Neuron (in vitro differentiated cells): ENCODE measurements at regions not wholly inside any gene's neighbourhood (a gene's known extent, or its start where the extent isn't known, plus 50 kb on each side); places are given as distances from the start of the nearest gene placed in this dataset.

ENCODE experiments used
- H2AFZ ChIP-seq: one replicate; pipeline ENCODE4 v1.6.1; 2013; ENCODE audit warnings: low read depth, mild to moderate bottlenecking, inconsistent platforms, low read length, moderate library complexity
- H3K27me3 ChIP-seq: one replicate; pipeline ENCODE4 v1.6.1; 2013; ENCODE audit warnings: low read length; ENCODE audit not compliant: insufficient read depth
- H3K36me3 ChIP-seq: one replicate; pipeline ENCODE4 v1.6.1; 2013; ENCODE audit warnings: low read length; ENCODE audit not compliant: insufficient read depth
- H3K4me1 ChIP-seq: one replicate; pipeline ENCODE4 v1.6.1; 2013; ENCODE audit warnings: low read length; ENCODE audit not compliant: insufficient read depth
- H3K4me3 ChIP-seq: 2 replicates; pipeline ENCODE4 v1.5.1; 2013; ENCODE audit warnings: mild to moderate bottlenecking, low read length, moderate library complexity
- H3K9me3 ChIP-seq: one replicate; pipeline ENCODE4 v1.6.1; 2013; ENCODE audit warnings: low read length

DNA sequence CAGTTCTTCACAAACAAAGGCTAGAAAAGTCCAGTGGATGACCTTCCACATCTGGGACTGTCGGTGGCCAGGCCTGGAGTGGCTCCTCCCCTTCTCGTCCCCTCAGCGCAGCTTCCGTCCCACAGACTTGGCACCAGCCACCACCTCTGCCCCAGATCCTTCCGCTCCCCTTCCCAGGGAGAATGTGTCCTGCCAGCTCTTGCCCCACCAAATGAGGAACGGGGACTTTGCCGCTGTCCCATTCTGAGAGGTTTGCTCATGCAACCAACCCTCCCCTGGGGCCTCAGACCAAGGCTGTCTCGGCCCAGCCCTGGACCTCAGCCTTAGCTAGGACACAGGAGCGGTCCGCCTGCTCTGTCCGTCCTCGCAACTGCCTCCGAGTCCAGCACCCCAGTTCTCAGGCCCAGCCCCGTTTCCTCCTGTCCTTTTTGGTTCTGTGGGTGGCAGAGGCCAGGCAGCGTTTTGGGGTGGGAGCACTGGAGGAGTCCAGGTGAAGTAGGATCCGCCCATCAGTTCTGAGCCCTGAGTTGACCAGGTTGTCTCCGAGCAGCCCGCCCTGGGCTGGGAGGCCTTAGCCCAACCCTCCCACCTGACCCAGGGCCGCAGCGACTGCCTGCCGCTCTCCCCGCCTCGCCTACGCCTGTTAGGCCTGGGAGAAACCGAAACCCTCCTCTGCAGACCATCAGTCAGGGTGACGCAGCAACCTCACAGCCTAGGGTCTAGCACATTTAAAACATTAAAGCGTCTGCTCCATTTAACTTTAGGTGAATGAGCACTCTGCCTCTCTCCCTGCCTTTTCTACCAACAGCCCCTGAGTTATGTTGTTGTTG, 284.3 kb downstream of the FOXO1 start:
- H3K36me3 ChIP-seq = no peaks in the 10 kb centered on the region
- peaks cover 11% of the 10 kb centered on the region for H3K4me1 ChIP-seq
- no peak overlapping the region for H2AFZ ChIP-seq
- H3K9me3 ChIP-seq = no peaks in the 10 kb centered on the region
- H3K27me3 ChIP-seq = no peaks in the 10 kb centered on the region
- H3K4me3 ChIP-seq = no peak overlapping the region

- Histone ChIP-seq H3K9me3 (no peaks in the 10 kb centered on the region), H3K36me3 (no peaks in the 10 kb centered on the region), H3K4me1 (peaks cover 11% of the 10 kb centered on the region), H3K4me3 (no peak overlapping the region), H3K27me3 (no peaks in the 10 kb centered on the region), H2AFZ (no peak overlapping the region)
These were observed 283.3 kb downstream of the FOXO1 start for GRCh38 chr13:40383132-40383531.

GRCh38 chr13:40383885-40384284, 282.6 kb downstream of the FOXO1 start:
- Histone ChIP-seq H3K4me1 (peaks cover 16% of the 10 kb centered on the region), H3K4me3 (no peak overlapping the region), H3K9me3 (no peaks in the 10 kb centered on the region), H3K36me3 (no peaks in the 10 kb centered on the region), H2AFZ (no peak overlapping the region), H3K27me3 (no peaks in the 10 kb centered on the region)

DNA sequence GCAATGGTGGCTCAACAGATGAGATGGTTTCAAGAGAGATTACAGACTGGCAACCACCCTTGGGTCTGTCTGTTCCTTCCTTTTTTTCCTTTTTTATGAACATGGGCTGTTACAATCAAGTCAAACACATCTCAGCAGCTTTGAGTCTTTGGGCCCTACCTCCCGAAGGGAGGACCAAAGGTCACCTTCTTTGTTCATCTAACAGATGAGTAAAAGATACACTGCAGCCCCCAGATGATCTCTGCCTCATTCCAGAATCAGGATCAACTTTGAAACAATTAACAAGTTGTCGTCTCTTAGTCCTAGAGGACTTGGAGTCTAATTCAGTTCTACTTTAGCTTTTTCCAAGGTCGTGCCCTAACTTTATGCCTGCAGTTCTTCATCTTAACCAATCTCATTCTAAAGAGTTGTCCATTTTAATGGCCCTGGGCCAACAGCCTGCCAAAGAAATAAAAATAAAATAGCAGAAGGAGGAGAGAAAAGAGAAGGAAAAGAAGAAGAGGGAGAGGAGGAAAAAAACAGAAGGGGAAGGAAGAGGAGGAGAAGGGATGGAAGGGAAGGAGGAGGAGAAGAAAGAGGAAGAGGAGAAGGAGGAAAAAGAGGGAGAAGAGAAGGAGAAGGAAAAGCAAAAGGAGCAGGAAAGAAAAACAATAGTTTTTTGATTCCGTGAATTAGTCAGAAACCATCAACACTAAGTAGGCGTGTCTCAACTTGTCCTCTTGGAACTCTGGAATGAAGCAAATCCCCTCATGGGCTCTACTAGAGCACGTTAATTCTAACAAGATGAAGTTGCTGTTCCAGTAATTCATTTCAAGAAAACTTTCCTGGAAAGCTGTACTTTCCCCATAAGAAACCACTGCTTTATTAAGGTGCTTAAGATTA, 281.2 kb downstream of the FOXO1 start:
- Histone ChIP-seq H3K36me3 (no peaks in the 10 kb centered on the region), H3K9me3 (no peaks in the 10 kb centered on the region), H3K27me3 (no peaks in the 10 kb centered on the region), H2AFZ (no peak overlapping the region), H3K4me1 (peaks cover 21% of the 10 kb centered on the region), H3K4me3 (no peak overlapping the region)

GRCh38 chr13:40385858-40386180, 280.6 kb downstream of the FOXO1 start:
- H3K9me3 ChIP-seq = no peaks in the 10 kb centered on the region
- no peaks in the 10 kb centered on the region for H3K36me3 ChIP-seq
- no peak overlapping the region for H2AFZ ChIP-seq
- no peak overlapping the region for H3K4me3 ChIP-seq
- H3K27me3 ChIP-seq = no peaks in the 10 kb centered on the region
- H3K4me1 ChIP-seq = peaks cover 23% of the 10 kb centered on the region

DNA sequence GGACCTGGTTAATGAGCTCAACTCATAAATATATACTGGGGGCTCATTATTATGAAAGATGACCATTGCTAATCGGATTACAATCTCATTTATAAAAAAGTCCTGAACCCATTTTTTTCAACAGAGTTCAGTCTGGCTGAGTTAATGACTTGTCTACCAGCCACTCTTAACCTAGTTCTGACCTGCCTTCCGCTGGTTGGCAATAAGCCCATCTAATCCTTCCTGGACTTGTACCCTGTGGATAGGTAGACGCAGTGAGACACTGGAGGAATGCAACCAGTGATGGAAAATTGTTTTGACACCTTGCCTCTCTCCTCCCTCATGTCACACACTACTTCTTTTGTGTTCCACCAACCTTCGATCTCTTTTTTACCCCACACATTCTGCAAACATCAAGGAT, 279.9 kb downstream of the FOXO1 start:
- H3K36me3 ChIP-seq = no peaks in the 10 kb centered on the region
- H3K9me3 ChIP-seq = no peaks in the 10 kb centered on the region
- peaks cover 31% of the 10 kb centered on the region for H3K4me1 ChIP-seq
- H2AFZ ChIP-seq = no peak overlapping the region
- no peak overlapping the region for H3K4me3 ChIP-seq
- H3K27me3 ChIP-seq = no peaks in the 10 kb centered on the region

DNA sequence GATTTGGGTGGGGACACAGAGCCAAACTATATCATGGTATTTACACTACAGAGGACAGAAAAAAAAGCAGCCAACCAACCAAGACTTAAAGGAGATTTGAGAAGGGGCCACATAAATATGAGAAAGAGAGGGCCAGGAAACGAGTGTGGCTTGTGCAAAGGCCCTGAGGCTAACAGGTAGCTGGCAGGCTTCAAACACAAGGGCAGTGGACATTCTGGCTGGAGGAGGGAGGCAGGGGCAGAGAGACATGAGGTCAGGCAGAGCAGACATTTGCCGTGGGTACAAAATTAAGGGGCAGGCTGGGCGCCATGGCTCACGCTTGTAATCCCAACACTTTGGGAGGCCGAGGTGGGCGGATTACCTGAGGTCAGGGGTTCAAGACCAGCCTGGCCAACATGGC, 278.7 kb downstream of the FOXO1 start:
- Histone ChIP-seq H3K9me3 (no peaks in the 10 kb centered on the region), H3K36me3 (no peaks in the 10 kb centered on the region), H3K27me3 (no peaks in the 10 kb centered on the region), H3K4me1 (peaks cover 36% of the 10 kb centered on the region), H2AFZ (no peak overlapping the region), H3K4me3 (no peak overlapping the region)

DNA sequence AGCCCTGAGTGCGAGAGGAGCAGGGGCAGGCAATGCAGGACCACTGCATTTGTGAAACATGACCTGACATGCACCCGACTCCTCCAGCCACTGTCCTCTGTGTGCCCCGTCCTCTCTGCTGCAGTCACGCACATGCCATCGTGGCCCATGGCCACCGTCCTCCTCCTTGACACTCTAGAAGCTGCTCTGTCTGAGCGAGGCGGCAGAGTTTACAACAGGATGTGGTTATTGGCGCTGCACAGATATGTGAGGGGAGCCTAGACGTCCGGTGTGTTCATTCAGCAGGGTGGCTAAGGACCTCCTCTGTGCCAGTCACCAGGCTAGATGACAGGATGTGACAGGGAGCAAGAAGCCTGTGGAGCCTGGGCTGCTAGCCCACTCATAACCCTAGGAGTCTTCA, 277.8 kb downstream of the FOXO1 start:
- Histone ChIP-seq H3K27me3 (no peaks in the 10 kb centered on the region), H3K36me3 (no peaks in the 10 kb centered on the region), H3K9me3 (no peaks in the 10 kb centered on the region), H3K4me3 (no peak overlapping the region), H3K4me1 (peaks cover 36% of the 10 kb centered on the region), H2AFZ (no peak overlapping the region)

DNA sequence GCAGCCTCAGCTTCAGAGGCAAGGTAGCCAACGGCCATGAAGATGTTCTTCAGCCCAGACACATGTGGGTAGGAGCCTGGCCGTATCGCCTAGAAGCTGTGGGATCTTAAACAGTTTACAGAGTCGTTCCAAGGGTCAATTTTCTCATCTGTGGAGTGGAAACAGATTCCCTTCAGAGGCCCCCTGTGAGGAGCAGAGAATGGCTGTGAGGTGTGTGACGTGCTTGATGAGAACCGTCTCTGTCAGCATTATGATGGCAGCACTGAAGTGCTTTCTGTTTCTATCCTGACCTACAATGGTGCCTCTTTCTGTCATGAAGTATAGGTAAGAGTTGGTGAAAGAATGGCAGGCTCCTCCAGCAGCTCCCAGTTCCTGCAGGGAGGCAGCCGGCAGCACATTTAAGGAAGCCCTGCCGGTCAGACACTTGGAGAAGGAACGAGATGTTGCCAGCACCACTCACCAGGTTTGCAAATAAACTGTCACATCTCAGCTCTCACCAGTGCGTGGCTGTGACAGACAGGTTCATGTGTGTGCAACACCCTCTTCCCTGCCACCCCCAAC, 277.3 kb downstream of the FOXO1 start:
- Histone ChIP-seq H3K27me3 (no peaks in the 10 kb centered on the region), H3K9me3 (no peaks in the 10 kb centered on the region), H3K4me3 (no peak overlapping the region), H3K4me1 (peaks cover 36% of the 10 kb centered on the region), H2AFZ (no peak overlapping the region), H3K36me3 (no peaks in the 10 kb centered on the region)

GRCh38 chr13:40390401-40390916, 276.0 kb downstream of the FOXO1 start:
- Histone ChIP-seq H3K4me3 (peak overlapping the region; percentile 19), H3K4me1 (peaks cover 36% of the 10 kb centered on the region), H3K9me3 (no peaks in the 10 kb centered on the region), H3K27me3 (no peaks in the 10 kb centered on the region), H2AFZ (peak overlapping the region; percentile 17), H3K36me3 (no peaks in the 10 kb centered on the region)

- Histone ChIP-seq H3K9me3 (no peaks in the 10 kb centered on the region), H3K27me3 (no peaks in the 10 kb centered on the region), H3K4me1 (peaks cover 36% of the 10 kb centered on the region), H3K4me3 (no peak overlapping the region), H3K36me3 (no peaks in the 10 kb centered on the region), H2AFZ (no peak overlapping the region)
These were observed 274.7 kb downstream of the FOXO1 start for GRCh38 chr13:40391788-40392187.

- H3K9me3 ChIP-seq = no peaks in the 10 kb centered on the region
- peaks cover 26% of the 10 kb centered on the region for H3K4me1 ChIP-seq
- H3K36me3 ChIP-seq = no peaks in the 10 kb centered on the region
- no peak overlapping the region for H3K4me3 ChIP-seq
- H3K27me3 ChIP-seq = no peaks in the 10 kb centered on the region
- no peak overlapping the region for H2AFZ ChIP-seq
These were observed 272.0 kb downstream of the FOXO1 start for GRCh38 chr13:40394304-40394985.
